ENCODE measurements at regions not wholly inside any gene's neighbourhood (a gene's known extent, or its start where the extent isn't known, plus 50 kb on each side); places are given as distances from the start of the nearest gene placed in this dataset.

DNA sequence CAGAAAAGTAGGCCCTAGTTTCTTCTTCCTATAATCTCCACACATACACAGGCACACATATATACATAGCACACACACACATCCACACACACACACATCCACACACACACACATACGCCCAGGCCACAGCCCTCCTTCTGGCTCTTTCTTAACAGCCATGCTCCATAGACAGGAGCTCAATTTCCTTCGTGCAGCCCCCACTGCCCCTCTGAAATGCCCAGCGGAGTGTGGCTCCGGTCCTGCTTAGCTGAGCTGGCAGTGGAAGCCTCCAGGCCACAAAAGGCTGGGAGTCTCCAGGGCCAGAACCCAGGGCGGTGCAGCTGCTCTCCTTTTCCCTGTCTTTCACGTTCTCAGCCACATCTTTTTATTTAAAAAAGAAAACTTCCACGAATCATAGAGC, 282.9 kb upstream of the IGFBP3 start:
- Histone ChIP-seq H2AFZ (ENCODE audit: low read length) (no peak overlapping the region), H2BK5ac (ENCODE audit: low read depth, low read length) (no peak overlapping the region), H3K9ac (replicated peaks in 1 of 4; ENCODE audit: extremely low read depth in 1 of 4, low read depth in 3 of 4, low read length in 3 of 4) (no peak overlapping the region), H3K14ac (ENCODE audit: insufficient read length) (no peak overlapping the region), H4K8ac (ENCODE audit: extremely low read depth, insufficient read depth, low read length) (no peak overlapping the region), H2BK12ac (ENCODE audit: low read depth, low read length) (no peak overlapping the region), H3K56ac (replicated peaks; ENCODE audit: insufficient read length, low read depth, low read length) (no peak overlapping the region), H4K91ac (replicated peaks; ENCODE audit: insufficient read length, low read length) (no peak overlapping the region), H3K4me2 (ENCODE audit: insufficient read depth in 1 of 2, low read depth in 2 of 2, low read length in 2 of 2) (no peak overlapping the region), H3K4me1 (replicated peaks in 1 of 4; ENCODE audit: control insufficient read depth in 3 of 4, insufficient read depth in 4 of 4, low read length in 3 of 4) (no peaks in the 10 kb centered on the region), H3K79me2 (ENCODE audit: control insufficient read depth in 1 of 2, insufficient read depth in 2 of 2, low read length in 2 of 2) (no peaks in the 10 kb centered on the region), H3K18ac (ENCODE audit: extremely low read depth, low read length) (no peak overlapping the region), H3K4ac (replicated peaks; ENCODE audit: insufficient read length, low read depth, low read length) (no peak overlapping the region), H2BK120ac (replicated peaks; ENCODE audit: low read depth, low read length) (no peak overlapping the region), H2BK20ac (ENCODE audit: low read length) (no peak overlapping the region), H3K79me1 (ENCODE audit: low read depth, low read length) (no peaks in the 10 kb centered on the region), H3K4me3 (ENCODE audit: extremely low read depth in 1 of 4, insufficient read depth in 2 of 4, low read depth in 3 of 4, low read length in 4 of 4) (no peak overlapping the region), H3K36me3 (ENCODE audit: control insufficient read depth in 2 of 4, insufficient read depth in 4 of 4, low read length in 3 of 4) (no peaks in the 10 kb centered on the region), H4K5ac (ENCODE audit: insufficient read length, low read depth, low read length) (no peak overlapping the region), H3K27ac (ENCODE audit: low read depth, low read length) (no peak overlapping the region), H4K20me1 (replicated peaks in 1 of 2; ENCODE audit: control insufficient read depth in 1 of 2, insufficient read depth in 2 of 2, low read length in 2 of 2) (no peaks in the 10 kb centered on the region), H2AK5ac (ENCODE audit: low read depth, low read length) (no peak overlapping the region), H3K23me2 (ENCODE audit: low read depth, low read length) (no peaks in the 10 kb centered on the region), H3K27me3 (replicated peaks in 1 of 4; ENCODE audit: control insufficient read depth in 3 of 4, extremely low read depth in 1 of 4, insufficient read depth in 3 of 4, low read length in 3 of 4) (no peaks in the 10 kb centered on the region), H3K23ac (ENCODE audit: insufficient read length) (no peak overlapping the region), H3K9me3 (ENCODE audit: insufficient read depth in 2 of 2, low read depth in 1 of 2, low read length in 1 of 2) (no peaks in the 10 kb centered on the region), H2BK15ac (ENCODE audit: low read length) (no peak overlapping the region)
- TF ChIP-seq BCL11A (IDR thresholded peaks at IDR 0.05; ENCODE audit: low read depth in 2 of 2, low read length in 2 of 2), result no peak
- no peak for TF ChIP-seq CHD1 (IDR thresholded peaks at IDR 0.05; ENCODE audit: low read depth, low read length)
- TF ChIP-seq, protein P1, sequence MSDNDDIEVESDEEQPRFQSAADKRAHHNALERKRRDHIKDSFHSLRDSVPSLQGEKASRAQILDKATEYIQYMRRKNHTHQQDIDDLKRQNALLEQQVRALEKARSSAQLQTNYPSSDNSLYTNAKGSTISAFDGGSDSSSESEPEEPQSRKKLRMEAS (IDR thresholded peaks at IDR 0.05), result no peak
- no peak for TF ChIP-seq EZH2 (IDR thresholded peaks at IDR 0.05; ENCODE audit: low read depth, low read length, severe bottlenecking)
- no peak for TF ChIP-seq NRF1 (IDR thresholded peaks at IDR 0.05; ENCODE audit: low read depth, low read length)
- no peak for TF ChIP-seq KDM5A (IDR thresholded peaks at IDR 0.05; ENCODE audit: low read length)
- TF ChIP-seq SP2 (IDR thresholded peaks at IDR 0.05; ENCODE audit: low read length), result no peak
- TF ChIP-seq CREB1 (IDR thresholded peaks at IDR 0.05), result no peak
- TF ChIP-seq, protein P2, sequence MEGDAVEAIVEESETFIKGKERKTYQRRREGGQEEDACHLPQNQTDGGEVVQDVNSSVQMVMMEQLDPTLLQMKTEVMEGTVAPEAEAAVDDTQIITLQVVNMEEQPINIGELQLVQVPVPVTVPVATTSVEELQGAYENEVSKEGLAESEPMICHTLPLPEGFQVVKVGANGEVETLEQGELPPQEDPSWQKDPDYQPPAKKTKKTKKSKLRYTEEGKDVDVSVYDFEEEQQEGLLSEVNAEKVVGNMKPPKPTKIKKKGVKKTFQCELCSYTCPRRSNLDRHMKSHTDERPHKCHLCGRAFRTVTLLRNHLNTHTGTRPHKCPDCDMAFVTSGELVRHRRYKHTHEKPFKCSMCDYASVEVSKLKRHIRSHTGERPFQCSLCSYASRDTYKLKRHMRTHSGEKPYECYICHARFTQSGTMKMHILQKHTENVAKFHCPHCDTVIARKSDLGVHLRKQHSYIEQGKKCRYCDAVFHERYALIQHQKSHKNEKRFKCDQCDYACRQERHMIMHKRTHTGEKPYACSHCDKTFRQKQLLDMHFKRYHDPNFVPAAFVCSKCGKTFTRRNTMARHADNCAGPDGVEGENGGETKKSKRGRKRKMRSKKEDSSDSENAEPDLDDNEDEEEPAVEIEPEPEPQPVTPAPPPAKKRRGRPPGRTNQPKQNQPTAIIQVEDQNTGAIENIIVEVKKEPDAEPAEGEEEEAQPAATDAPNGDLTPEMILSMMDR (IDR thresholded peaks at IDR 0.05; ENCODE audit: control extremely low read depth in 1 of 3, insufficient read depth in 1 of 3, low read depth in 1 of 3, low read length in 3 of 3), result no peak
- DNase-seq (ENCODE audit: low read depth in 1 of 2, low spot score in 2 of 2), result no peak
- no peak for FAIRE-seq
- CTCF ChIA-PET (ENCODE audit: partially characterized antibody), result no interaction called here
- WGBS, 2 experiments (ENCODE audit: extremely low coverage in 1 of 2, insufficient coverage in 1 of 2, insufficient read length in 1 of 2, insufficient replicate concordance in 2 of 2, low coverage in 1 of 2, low lambda C conversion rate in 2 of 2, missing lambda C conversion rate in 1 of 2), result 83% methylated on average over 7 of the region's 7 CpGs; no CpG with 5 or more reads in 1 of the 2 experiments
- POLR2A ChIA-PET (ENCODE audit: partially characterized antibody), result no interaction called here

Measured in H1 (cell line).